ENCODE measurements at regions not wholly inside any gene's neighbourhood (a gene's known extent, or its start where the extent isn't known, plus 50 kb on each side); places are given as distances from the start of the nearest gene placed in this dataset.

- no peak for TF ChIP-seq POLR2A (IDR thresholded peaks at IDR 0.05)
- TF ChIP-seq, protein P1, sequence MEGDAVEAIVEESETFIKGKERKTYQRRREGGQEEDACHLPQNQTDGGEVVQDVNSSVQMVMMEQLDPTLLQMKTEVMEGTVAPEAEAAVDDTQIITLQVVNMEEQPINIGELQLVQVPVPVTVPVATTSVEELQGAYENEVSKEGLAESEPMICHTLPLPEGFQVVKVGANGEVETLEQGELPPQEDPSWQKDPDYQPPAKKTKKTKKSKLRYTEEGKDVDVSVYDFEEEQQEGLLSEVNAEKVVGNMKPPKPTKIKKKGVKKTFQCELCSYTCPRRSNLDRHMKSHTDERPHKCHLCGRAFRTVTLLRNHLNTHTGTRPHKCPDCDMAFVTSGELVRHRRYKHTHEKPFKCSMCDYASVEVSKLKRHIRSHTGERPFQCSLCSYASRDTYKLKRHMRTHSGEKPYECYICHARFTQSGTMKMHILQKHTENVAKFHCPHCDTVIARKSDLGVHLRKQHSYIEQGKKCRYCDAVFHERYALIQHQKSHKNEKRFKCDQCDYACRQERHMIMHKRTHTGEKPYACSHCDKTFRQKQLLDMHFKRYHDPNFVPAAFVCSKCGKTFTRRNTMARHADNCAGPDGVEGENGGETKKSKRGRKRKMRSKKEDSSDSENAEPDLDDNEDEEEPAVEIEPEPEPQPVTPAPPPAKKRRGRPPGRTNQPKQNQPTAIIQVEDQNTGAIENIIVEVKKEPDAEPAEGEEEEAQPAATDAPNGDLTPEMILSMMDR (IDR thresholded peaks at IDR 0.05) = no peak
Measured at GRCh38 chr6:81601918-81602317, 150.6 kb downstream of the TENT5A start.
